ENCODE measurements at regions not wholly inside any gene's neighbourhood (a gene's known extent, or its start where the extent isn't known, plus 50 kb on each side); places are given as distances from the start of the nearest gene placed in this dataset.

DNA sequence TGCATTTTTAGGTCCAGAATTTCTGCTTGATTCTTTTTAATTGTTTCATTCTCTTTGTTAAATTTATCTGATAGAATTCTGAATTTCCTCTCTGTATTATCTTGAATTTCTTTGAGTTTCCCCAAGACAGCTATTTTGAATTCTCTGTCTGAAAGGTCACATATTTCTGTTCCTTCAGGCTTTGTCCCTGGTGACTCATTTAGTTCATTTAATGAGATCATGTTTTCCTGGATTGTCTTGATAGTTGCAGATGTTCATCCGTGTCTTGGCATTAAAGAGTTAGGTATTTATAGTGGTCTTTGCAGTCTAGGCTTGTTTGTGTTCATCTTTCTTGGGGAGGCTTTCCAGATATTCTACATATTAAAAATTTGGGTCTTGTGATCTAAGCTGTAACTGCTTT, 694.8 kb upstream of the CCDC179 start:
- Histone ChIP-seq H3K27me3 (no peaks in the 10 kb centered on the region), H3K4me1 (no peaks in the 10 kb centered on the region), H3K27ac (no peak overlapping the region), H3K4me3 (no peak overlapping the region), H3K9me3 (no peaks in the 10 kb centered on the region), H3K36me3 (no peaks in the 10 kb centered on the region)
- ATAC-seq (no peak), DNase-seq (no peak)
- intact Hi-C loops (cut with DNase I; ENCODE audit: low total_unique reads) = no loop called here
- in situ Hi-C loops (cut with MboI; ENCODE audit: low sequenced_read_pairs in 4 of 4) = no loop called here
- TF ChIP-seq, protein P1, sequence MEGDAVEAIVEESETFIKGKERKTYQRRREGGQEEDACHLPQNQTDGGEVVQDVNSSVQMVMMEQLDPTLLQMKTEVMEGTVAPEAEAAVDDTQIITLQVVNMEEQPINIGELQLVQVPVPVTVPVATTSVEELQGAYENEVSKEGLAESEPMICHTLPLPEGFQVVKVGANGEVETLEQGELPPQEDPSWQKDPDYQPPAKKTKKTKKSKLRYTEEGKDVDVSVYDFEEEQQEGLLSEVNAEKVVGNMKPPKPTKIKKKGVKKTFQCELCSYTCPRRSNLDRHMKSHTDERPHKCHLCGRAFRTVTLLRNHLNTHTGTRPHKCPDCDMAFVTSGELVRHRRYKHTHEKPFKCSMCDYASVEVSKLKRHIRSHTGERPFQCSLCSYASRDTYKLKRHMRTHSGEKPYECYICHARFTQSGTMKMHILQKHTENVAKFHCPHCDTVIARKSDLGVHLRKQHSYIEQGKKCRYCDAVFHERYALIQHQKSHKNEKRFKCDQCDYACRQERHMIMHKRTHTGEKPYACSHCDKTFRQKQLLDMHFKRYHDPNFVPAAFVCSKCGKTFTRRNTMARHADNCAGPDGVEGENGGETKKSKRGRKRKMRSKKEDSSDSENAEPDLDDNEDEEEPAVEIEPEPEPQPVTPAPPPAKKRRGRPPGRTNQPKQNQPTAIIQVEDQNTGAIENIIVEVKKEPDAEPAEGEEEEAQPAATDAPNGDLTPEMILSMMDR (IDR thresholded peaks at IDR 0.05 in 4 of 5, conservative IDR thresholded peaks at IDR 0.05 in 1 of 5) = no peak
- TF ChIP-seq POLR2A (IDR thresholded peaks at IDR 0.05) = no peak

DNA sequence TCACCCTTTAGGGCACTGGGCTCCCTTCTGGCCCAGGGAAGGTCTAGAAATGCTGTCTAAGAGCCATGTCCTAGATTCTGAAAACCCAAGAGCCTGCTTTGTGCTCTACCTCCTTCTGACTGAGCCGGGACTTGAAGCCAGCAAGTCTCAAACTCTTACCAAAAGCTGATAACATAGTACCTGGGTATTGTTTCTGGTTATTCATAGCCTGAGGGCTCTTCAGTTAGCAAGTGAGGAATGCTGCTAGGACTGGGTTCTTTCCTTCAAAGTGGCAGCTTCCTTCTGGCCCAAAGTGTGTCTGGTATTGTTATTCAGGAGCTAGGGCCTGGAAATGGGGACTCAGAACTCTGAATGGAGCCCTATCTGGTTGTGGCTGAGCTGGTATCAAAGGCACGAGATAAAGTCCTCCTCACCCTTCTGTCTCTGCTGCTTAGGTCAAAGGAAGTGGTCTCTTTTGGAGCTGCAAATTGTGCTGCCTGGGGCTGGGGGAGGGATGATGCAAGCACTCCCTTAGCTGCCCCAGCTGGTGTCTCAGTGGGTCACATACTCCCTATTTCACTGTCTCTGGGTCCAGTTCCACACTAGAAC, 696.0 kb upstream of the CCDC179 start:
- DNase-seq (no peak), ATAC-seq (no peak)
- H3K36me3 ChIP-seq = no peaks in the 10 kb centered on the region
- H3K27me3 ChIP-seq = no peaks in the 10 kb centered on the region
- in situ Hi-C loops (cut with MboI; ENCODE audit: low sequenced_read_pairs in 4 of 4) = no loop called here
- no peak overlapping the region for H3K27ac ChIP-seq
- no peak overlapping the region for H3K4me3 ChIP-seq
- TF ChIP-seq, protein P1 (IDR thresholded peaks at IDR 0.05 in 4 of 5, conservative IDR thresholded peaks at IDR 0.05 in 1 of 5) = no peak
- TF ChIP-seq POLR2A (IDR thresholded peaks at IDR 0.05) = no peak
- intact Hi-C loops (cut with DNase I; ENCODE audit: low total_unique reads) = no loop called here
- H3K4me1 ChIP-seq = no peaks in the 10 kb centered on the region
- no peaks in the 10 kb centered on the region for H3K9me3 ChIP-seq

DNA sequence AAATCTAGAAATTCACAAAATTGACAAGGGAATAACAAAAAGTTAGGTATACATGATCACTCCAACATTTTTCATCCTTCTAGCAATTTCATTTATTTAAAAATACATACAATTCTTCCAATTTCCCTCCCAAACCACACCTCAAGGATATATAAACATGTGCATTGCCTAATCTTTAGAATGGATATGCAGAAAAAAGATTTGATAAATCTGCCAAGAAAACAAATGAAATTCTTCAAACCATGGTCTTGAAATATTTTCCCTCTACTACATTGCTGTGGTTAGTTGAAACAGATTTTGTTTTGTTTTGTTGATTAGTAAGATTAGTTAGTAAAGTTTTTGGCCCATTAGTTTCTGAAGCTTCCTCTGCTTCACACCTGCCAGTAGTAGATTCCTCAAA, 703.3 kb upstream of the CCDC179 start:
- no peaks in the 10 kb centered on the region for H3K27me3 ChIP-seq
- no peaks in the 10 kb centered on the region for H3K36me3 ChIP-seq
- TF ChIP-seq, protein P1 (IDR thresholded peaks at IDR 0.05 in 4 of 5, conservative IDR thresholded peaks at IDR 0.05 in 1 of 5) = no peak
- no peak for TF ChIP-seq POLR2A (IDR thresholded peaks at IDR 0.05)
- intact Hi-C loops (cut with DNase I; ENCODE audit: low total_unique reads) (no loop called here), in situ Hi-C loops (cut with MboI; ENCODE audit: low sequenced_read_pairs in 4 of 4) (no loop called here)
- DNase-seq (no peak), ATAC-seq (no peak)
- no peaks in the 10 kb centered on the region for H3K4me1 ChIP-seq
- H3K27ac ChIP-seq = no peak overlapping the region
- H3K4me3 ChIP-seq = no peak overlapping the region
- no peaks in the 10 kb centered on the region for H3K9me3 ChIP-seq

- ATAC-seq (no peak), DNase-seq (no peak)
- TF ChIP-seq, protein P1 (IDR thresholded peaks at IDR 0.05 in 4 of 5, conservative IDR thresholded peaks at IDR 0.05 in 1 of 5) = no peak
- TF ChIP-seq POLR2A (IDR thresholded peaks at IDR 0.05) = no peak
- Histone ChIP-seq H3K27me3 (no peaks in the 10 kb centered on the region), H3K36me3 (no peaks in the 10 kb centered on the region), H3K9me3 (no peaks in the 10 kb centered on the region), H3K27ac (no peak overlapping the region), H3K4me1 (no peaks in the 10 kb centered on the region), H3K4me3 (no peak overlapping the region)
- in situ Hi-C loops (cut with MboI; ENCODE audit: low sequenced_read_pairs in 4 of 4) (no loop called here), intact Hi-C loops (cut with DNase I; ENCODE audit: low total_unique reads) (no loop called here)
These were observed 704.1 kb upstream of the CCDC179 start for GRCh38 chr11:23564370-23564769.

DNA sequence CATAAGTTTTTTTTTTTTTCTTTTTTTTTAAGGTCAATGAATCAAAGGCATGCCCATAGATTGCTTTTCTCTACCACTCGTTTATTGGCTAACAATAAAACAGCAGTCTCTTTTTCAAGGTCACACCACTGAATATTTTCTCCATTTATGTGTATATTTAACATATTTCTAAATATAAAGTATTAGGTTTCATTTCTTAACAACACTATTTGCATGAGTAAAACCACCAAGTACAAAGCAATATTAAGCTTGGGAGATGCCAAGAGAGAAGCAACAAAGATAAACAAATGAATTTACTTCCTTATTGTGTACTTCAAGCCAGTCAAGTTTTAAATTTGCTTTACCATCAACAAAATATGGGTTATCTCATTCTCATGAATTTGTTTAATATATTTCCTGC, 708.9 kb upstream of the CCDC179 start:
- no peaks in the 10 kb centered on the region for H3K27me3 ChIP-seq
- no peaks in the 10 kb centered on the region for H3K36me3 ChIP-seq
- TF ChIP-seq, protein P1 (IDR thresholded peaks at IDR 0.05 in 4 of 5, conservative IDR thresholded peaks at IDR 0.05 in 1 of 5) = no peak
- TF ChIP-seq POLR2A (IDR thresholded peaks at IDR 0.05) = no peak
- in situ Hi-C loops (cut with MboI; ENCODE audit: low sequenced_read_pairs in 4 of 4) = no loop called here
- H3K27ac ChIP-seq = no peak overlapping the region
- DNase-seq = no peak
- ATAC-seq = no peak
- H3K4me1 ChIP-seq = no peaks in the 10 kb centered on the region
- intact Hi-C loops (cut with DNase I; ENCODE audit: low total_unique reads) = no loop called here
- H3K4me3 ChIP-seq = no peak overlapping the region
- no peaks in the 10 kb centered on the region for H3K9me3 ChIP-seq
